ENCODE measurements at regions not wholly inside any gene's neighbourhood (a gene's known extent, or its start where the extent isn't known, plus 50 kb on each side); places are given as distances from the start of the nearest gene placed in this dataset.
"Not testable (repeated sequence)": the region's sequence is repeated elsewhere in the genome, so short reads cannot be mapped to it uniquely, and the experiment has no call there.

DNA sequence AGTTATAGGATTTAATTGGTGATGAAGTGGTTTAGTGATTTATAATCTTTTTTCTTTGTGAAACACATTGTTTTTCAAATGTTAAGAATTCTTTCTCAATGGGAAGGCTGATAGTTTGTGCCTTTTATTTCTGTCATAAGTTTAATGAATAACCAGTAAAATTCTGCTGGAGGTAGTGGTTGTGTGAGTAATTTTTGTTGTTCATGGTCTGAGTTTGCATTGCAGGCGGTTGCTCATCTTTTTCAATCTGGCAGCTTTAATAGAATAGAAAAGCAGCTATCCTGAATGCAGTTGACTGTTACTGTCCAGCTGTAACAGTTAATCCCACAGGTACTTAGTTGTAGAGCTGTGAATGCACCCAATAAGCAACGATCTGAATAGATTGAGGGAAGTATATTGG, 215.6 kb upstream of the AFF2 start:
- TF ChIP-seq CTCF (conservative IDR thresholded peaks at IDR 0.05): no peak
- H3K27ac ChIP-seq: no peak overlapping the region

GRCh38 chrX:148288451-148288850, 212.0 kb upstream of the AFF2 start:
- no peak overlapping the region for H3K27ac ChIP-seq
- no peak for TF ChIP-seq CTCF (conservative IDR thresholded peaks at IDR 0.05)

GRCh38 chrX:148290041-148290440, 210.4 kb upstream of the AFF2 start:
- H3K27ac ChIP-seq: no peak overlapping the region
- TF ChIP-seq CTCF (conservative IDR thresholded peaks at IDR 0.05): no peak

- H3K27ac ChIP-seq: no peak overlapping the region
- no peak for TF ChIP-seq CTCF (conservative IDR thresholded peaks at IDR 0.05)
Observed at GRCh38 chrX:148290931-148291330, 209.5 kb upstream of the AFF2 start.

DNA sequence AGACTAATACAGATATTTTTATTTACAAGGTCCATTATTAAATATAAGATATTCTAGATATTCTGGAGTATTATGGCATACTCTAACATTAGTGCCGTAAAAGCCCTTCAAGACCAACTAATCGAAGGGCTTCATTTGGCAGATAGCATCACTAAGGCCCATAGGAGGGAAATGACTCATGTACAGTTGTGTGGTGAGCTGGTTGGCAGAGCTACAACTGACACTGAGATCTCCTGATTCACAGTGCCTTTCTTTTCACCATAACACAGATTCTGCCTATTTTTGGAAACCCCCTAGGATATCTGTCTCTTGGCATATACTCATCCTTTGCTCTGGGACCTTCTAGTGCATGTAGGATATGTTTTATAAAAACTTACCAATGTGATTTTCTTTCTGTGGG, 201.7 kb upstream of the AFF2 start:
- H3K27ac ChIP-seq: no peak overlapping the region
- no peak for TF ChIP-seq CTCF (conservative IDR thresholded peaks at IDR 0.05)

GRCh38 chrX:148305214-148305613, 195.2 kb upstream of the AFF2 start:
- H3K27ac ChIP-seq: not testable (repeated sequence)

DNA sequence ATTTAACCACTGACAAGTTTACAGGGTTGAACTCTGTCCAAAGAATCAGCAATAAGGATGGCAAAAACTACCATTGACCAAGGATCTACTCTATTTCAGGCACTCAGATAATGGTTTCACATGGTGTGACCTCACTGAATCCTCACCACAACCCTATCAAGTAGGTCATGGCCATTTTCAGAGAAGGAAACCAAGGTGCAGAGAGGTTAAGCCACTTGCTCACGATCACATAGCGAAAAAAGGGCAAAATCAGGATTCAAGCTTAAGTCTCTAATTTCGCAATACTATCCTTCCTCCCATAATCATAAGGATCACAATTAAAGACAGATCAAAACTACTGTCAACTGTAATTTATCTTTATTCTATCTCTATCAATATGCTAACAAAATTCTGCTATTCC, 191.0 kb upstream of the AFF2 start:
- H3K27ac ChIP-seq: no peak overlapping the region
- no peak for TF ChIP-seq CTCF (conservative IDR thresholded peaks at IDR 0.05)

DNA sequence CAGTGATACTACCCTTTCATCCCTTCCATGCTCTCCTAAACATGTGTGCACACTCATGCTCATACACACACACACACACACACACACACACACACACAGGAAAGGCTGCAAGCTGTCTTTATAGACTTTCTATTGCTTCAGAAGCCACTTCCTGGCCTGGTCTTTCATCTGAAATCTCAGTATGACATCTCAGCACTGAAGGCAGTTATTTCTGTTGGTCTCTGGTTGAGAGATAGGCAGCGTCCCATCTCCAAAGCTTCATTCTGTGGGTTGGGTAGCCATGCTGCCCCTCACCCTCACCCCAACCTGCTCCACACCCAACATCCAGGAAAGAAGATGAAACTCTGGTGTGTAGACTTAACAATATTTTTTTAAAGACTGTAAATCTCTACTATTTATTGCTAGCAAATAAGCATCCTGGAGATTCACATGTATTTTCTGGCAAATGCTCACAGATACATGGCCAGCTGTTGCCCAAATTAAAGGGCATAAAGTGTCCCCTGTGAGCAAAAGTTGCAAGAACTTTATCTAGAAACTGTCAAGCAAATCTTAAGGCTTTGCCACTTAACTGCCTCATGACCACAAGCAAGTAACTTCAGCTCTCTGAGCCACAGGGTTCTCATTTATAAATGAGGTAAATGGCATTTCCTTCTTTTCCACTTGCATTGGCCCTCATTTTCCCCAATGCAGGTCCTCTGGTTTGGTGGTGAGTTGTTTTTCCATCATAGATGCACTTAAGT, 189.8 kb upstream of the AFF2 start:
- no peak for TF ChIP-seq CTCF (conservative IDR thresholded peaks at IDR 0.05)
- H3K27ac ChIP-seq: no peak overlapping the region

Measured in VCaP (cell line).